ENCODE measurements at regions not wholly inside any gene's neighbourhood (a gene's known extent, or its start where the extent isn't known, plus 50 kb on each side); places are given as distances from the start of the nearest gene placed in this dataset.
"Not testable (repeated sequence)": the region's sequence is repeated elsewhere in the genome, so short reads cannot be mapped to it uniquely, and the experiment has no call there.

- DNase-seq, result not testable (repeated sequence)
Observed at GRCh38 chr14:25316007-25316406, 266.1 kb upstream of the STXBP6 start.

GRCh38 chr14:25308244-25308643 lies 258.3 kb upstream of the STXBP6 start:
- no peak for DNase-seq

GRCh38 chr14:25303934-25304333 lies 254.0 kb upstream of the STXBP6 start:
- DNase-seq, result no peak

GRCh38 chr14:25298238-25298637 lies 248.3 kb upstream of the STXBP6 start:
- no peak for DNase-seq

GRCh38 chr14:25290154-25290553 lies 240.2 kb upstream of the STXBP6 start:
- not testable (repeated sequence) for DNase-seq

- DNase-seq, result no peak
Observed at GRCh38 chr14:25274529-25274928, 224.6 kb upstream of the STXBP6 start.

GRCh38 chr14:25267186-25267585 lies 217.2 kb upstream of the STXBP6 start:
- DNase-seq, result no peak

- no peak for DNase-seq
Observed at GRCh38 chr14:25259470-25259869, 209.5 kb upstream of the STXBP6 start.

- DNase-seq, result no peak
Observed at GRCh38 chr14:25252793-25253192, 202.8 kb upstream of the STXBP6 start.

- DNase-seq, result no peak
Observed at GRCh38 chr14:25250516-25250915, 200.6 kb upstream of the STXBP6 start.

GRCh38 chr14:25247609-25248008 lies 197.7 kb upstream of the STXBP6 start:
- DNase-seq, result no peak

GRCh38 chr14:25246751-25247150 lies 196.8 kb upstream of the STXBP6 start:
- no peak for DNase-seq

GRCh38 chr14:25239170-25239569 lies 189.2 kb upstream of the STXBP6 start:
- no peak for DNase-seq

GRCh38 chr14:25237845-25238244 lies 187.9 kb upstream of the STXBP6 start:
- DNase-seq, result peak in 1 of 2 donors; percentile 11

GRCh38 chr14:25233613-25234012 lies 183.7 kb upstream of the STXBP6 start:
- DNase-seq, result no peak

GRCh38 chr14:25231004-25231403 lies 181.1 kb upstream of the STXBP6 start:
- no peak for DNase-seq

GRCh38 chr14:25226214-25226613 lies 176.3 kb upstream of the STXBP6 start:
- no peak for DNase-seq

GRCh38 chr14:25222256-25222655 lies 172.3 kb upstream of the STXBP6 start:
- no peak for DNase-seq

- DNase-seq, result no peak
Observed at GRCh38 chr14:25220514-25220913, 170.6 kb upstream of the STXBP6 start.

- DNase-seq, result no peak
Observed at GRCh38 chr14:25215607-25216006, 165.7 kb upstream of the STXBP6 start.

GRCh38 chr14:25197885-25198284 lies 147.9 kb upstream of the STXBP6 start:
- no peak for DNase-seq

GRCh38 chr14:25180221-25180620 lies 130.3 kb upstream of the STXBP6 start:
- DNase-seq, result no peak

- no peak for DNase-seq
Observed at GRCh38 chr14:25178255-25178654, 128.3 kb upstream of the STXBP6 start.

GRCh38 chr14:25150934-25151790 lies 101.2 kb upstream of the STXBP6 start:
- DNase-seq, result peak in 1 of 2 donors; percentile 45

Measured in right lung (tissue), 2 donors.